ENCODE measurements at regions not wholly inside any gene's neighbourhood (a gene's known extent, or its start where the extent isn't known, plus 50 kb on each side); places are given as distances from the start of the nearest gene placed in this dataset.

- TF ChIP-seq CTCF (conservative IDR thresholded peaks at IDR 0.05; ENCODE audit: low read depth in 2 of 2) (no peak), REST (IDR thresholded peaks at IDR 0.05; ENCODE audit: unreplicated experiment) (no peak), EZH2phosphoT487 (IDR thresholded peaks at IDR 0.05; ENCODE audit: unreplicated experiment) (no peak), EZH2 (IDR thresholded peaks at IDR 0.05; ENCODE audit: low read depth, unreplicated experiment) (no peak), JUNB (IDR thresholded peaks at IDR 0.05; ENCODE audit: unreplicated experiment) (no peak), POLR2AphosphoS5 (IDR thresholded peaks at IDR 0.05; ENCODE audit: low read depth) (no peak), ZNF114 (CRISPR knock-in tag; IDR thresholded peaks at IDR 0.05) (no peak), ZNF462 (CRISPR knock-in tag; IDR thresholded peaks at IDR 0.05) (no peak), CREB1 (CRISPR knock-in tag; IDR thresholded peaks at IDR 0.05; ENCODE audit: low read depth) (no peak), STAT1 (IDR thresholded peaks at IDR 0.05; ENCODE audit: unreplicated experiment) (no peak), ETS1 (IDR thresholded peaks at IDR 0.05) (no peak)
Measured at GRCh38 chr7:41028580-41028979, 674.3 kb downstream of the INHBA start.

All from GM23338 (cell line).